ENCODE measurements at regions not wholly inside any gene's neighbourhood (a gene's known extent, or its start where the extent isn't known, plus 50 kb on each side); places are given as distances from the start of the nearest gene placed in this dataset.

DNA sequence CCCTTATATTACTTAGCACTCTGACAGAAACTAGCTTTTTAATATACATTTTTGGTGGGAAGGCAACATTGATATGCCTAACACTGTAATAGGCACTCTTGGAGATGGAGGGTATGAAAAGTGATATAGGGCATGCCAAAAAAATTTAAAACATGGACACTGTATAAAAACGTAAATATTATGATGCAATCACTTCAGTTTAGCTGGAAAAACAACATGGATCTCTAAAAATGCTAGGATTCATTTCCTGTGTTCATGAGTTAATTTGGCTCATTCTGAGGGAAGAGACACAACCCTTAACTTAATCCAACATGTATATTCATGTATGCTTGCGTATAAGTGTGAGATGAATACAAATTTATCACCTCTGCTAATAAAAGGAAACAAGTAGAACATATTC is 157.3 kb upstream of the TFAP2D start:
- TF ChIP-seq, protein P1, sequence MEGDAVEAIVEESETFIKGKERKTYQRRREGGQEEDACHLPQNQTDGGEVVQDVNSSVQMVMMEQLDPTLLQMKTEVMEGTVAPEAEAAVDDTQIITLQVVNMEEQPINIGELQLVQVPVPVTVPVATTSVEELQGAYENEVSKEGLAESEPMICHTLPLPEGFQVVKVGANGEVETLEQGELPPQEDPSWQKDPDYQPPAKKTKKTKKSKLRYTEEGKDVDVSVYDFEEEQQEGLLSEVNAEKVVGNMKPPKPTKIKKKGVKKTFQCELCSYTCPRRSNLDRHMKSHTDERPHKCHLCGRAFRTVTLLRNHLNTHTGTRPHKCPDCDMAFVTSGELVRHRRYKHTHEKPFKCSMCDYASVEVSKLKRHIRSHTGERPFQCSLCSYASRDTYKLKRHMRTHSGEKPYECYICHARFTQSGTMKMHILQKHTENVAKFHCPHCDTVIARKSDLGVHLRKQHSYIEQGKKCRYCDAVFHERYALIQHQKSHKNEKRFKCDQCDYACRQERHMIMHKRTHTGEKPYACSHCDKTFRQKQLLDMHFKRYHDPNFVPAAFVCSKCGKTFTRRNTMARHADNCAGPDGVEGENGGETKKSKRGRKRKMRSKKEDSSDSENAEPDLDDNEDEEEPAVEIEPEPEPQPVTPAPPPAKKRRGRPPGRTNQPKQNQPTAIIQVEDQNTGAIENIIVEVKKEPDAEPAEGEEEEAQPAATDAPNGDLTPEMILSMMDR (IDR thresholded peaks at IDR 0.05): no peak
- no peak for TF ChIP-seq POLR2A (IDR thresholded peaks at IDR 0.05)
